Psoas muscle (tissue), 7 donors: ENCODE measurements at regions not wholly inside any gene's neighbourhood (a gene's known extent, or its start where the extent isn't known, plus 50 kb on each side); places are given as distances from the start of the nearest gene placed in this dataset.

Experiments
- ATAC-seq, 4 donors: fragments of 200-7000 bp; cut with Tn5 transposase; one replicate each; pipeline ENCODE4 v1.9.1; 2020; ENCODE audit warnings: moderate library complexity in 3 of 4, mild to moderate bottlenecking in 2 of 4
- DNase-seq, 2 donors: peaks; one replicate each; pipeline ENCODE4 v3.0.0-alpha.2; 2020
- H3K27ac ChIP-seq: fragments of 200-600 bp; one replicate; pipeline ENCODE4 v1.8.0; 2022
- H3K27me3 ChIP-seq, 3 donors: fragments of 200-600 bp in 1 of 3; one replicate each; pipeline versions ENCODE4 v1.6.1 to v1.8.0; 2013 to 2022; ENCODE audit warnings: low read length in 2 of 3, mild to moderate bottlenecking in 2 of 3, moderate library complexity in 1 of 3; ENCODE audit not compliant: insufficient read depth in 3 of 3
- H3K36me3 ChIP-seq, 2 donors: fragments of 200-600 bp in 1 of 2; one replicate each; pipeline versions ENCODE4 v1.6.1 to v1.8.0; 2013 to 2022; ENCODE audit warnings: low read depth in 1 of 2, mild to moderate bottlenecking in 1 of 2, moderate library complexity in 1 of 2; ENCODE audit not compliant: insufficient read depth in 1 of 2
- H3K4me1 ChIP-seq: fragments of 200-600 bp; one replicate; pipeline ENCODE4 v1.8.0; 2022
- H3K4me3 ChIP-seq: fragments of 200-600 bp; one replicate; pipeline ENCODE4 v1.8.0; 2022; ENCODE audit warnings: mild to moderate bottlenecking
- H3K9me3 ChIP-seq: fragments of 200-600 bp; one replicate; pipeline ENCODE4 v1.8.0; 2022
- WGBS, 3 donors: extraction: QIAGEN DNeasy Blood & Tissue Kit; methylation state at CpG; one replicate each; pipeline versions ENCODE4 v1.1.6 to v1.1.7; 2013; 5-methylcytosine and 5-hydroxymethylcytosine counted together
- intact Hi-C, 2 donors: fragments of 100-400 bp; cut with DNase I; formaldehyde crosslinking; loops; one replicate each; pipeline versions ENCODE4 v1.11.0 to v1.14.2; 2022
- TF ChIP-seq, protein P1 (sequence below): fragments of 200-600 bp; IDR thresholded peaks from one replicate; pipeline ENCODE4 v1.8.0; 2022; ENCODE audit warnings: antibody characterized with exemption
- donor health status: healthy with polysubstance abuse.
- donor health status: DM: no; HTN: no; CAD: no; lungs with moderate emphysema.
- donor health status: Bipolar disorder and iron deficiency.
- donor health status: healthy.
- donor health status: DM: yes; HTN: yes; CAD: no.
- donor health status: DM: no; HTN: no; CAD: no.
- donor health status: DM: yes; HTN: yes; CAD: no.

DNA sequence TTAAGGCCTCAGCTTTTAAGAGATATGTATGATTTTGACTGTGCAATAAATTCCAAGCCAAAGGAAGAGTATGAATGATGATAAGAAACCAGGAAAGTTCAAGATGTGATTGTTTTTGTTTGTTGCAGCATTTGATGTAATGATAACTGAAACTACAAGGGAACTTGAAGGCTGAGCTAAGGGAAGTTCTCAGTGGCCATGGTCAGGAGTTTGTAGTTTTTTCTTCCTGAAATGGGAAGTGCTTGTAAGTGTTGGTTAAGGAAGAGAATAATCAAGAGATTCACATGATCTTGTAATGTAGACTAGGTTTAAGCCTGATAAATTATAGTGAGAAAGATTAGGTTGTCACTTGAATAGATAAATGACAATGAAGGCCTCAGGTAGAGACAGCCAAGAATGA, 53.4 kb downstream of the PTCHD4 start:
- no peak overlapping the region for H3K27ac ChIP-seq
- H3K27me3 ChIP-seq = no peaks in the 10 kb centered on the region
- no peaks in the 10 kb centered on the region for H3K4me1 ChIP-seq
- H3K36me3 ChIP-seq = no peaks in the 10 kb centered on the region
- ATAC-seq = no peak
- H3K9me3 ChIP-seq = no peaks in the 10 kb centered on the region
- no peak for DNase-seq
- TF ChIP-seq, protein P1, sequence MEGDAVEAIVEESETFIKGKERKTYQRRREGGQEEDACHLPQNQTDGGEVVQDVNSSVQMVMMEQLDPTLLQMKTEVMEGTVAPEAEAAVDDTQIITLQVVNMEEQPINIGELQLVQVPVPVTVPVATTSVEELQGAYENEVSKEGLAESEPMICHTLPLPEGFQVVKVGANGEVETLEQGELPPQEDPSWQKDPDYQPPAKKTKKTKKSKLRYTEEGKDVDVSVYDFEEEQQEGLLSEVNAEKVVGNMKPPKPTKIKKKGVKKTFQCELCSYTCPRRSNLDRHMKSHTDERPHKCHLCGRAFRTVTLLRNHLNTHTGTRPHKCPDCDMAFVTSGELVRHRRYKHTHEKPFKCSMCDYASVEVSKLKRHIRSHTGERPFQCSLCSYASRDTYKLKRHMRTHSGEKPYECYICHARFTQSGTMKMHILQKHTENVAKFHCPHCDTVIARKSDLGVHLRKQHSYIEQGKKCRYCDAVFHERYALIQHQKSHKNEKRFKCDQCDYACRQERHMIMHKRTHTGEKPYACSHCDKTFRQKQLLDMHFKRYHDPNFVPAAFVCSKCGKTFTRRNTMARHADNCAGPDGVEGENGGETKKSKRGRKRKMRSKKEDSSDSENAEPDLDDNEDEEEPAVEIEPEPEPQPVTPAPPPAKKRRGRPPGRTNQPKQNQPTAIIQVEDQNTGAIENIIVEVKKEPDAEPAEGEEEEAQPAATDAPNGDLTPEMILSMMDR = no peak
- intact Hi-C loops = no loop called here
- H3K4me3 ChIP-seq = no peak overlapping the region

DNA sequence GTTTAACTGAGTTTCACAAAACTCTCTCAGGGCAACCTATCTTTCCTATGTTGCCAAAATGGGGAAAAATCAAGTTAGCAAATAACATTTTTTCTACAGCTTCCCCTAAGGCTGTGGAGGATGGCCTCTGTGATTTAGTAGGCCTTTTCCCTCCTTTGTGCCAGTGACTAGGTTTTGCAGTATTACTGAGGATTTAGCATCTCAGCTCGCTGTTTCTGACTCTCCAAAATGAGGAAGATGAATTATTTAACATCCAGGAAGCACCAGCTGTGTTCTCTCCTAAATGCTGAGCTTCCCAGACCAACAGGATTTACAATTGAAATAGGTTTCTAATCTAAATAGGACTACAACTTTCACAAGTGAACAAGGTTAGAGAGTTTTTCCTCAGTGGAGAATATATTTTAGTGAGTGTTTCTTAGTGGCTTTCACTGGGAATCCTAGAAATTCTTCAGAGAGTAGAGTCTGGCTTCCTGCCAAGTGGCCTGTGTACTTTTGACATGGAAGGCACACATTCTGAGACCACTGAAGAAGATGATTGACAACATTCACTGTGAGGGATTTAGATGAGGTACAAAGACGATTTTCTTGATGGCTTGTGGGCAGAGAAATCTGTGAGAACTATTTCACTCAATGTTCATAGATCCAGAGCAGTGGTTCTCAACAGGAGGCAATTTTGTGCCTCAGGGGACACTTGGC, 62.4 kb downstream of the PTCHD4 start:
- Histone ChIP-seq H3K36me3 (no peaks in the 10 kb centered on the region), H3K4me1 (no peaks in the 10 kb centered on the region), H3K4me3 (no peak overlapping the region), H3K9me3 (no peaks in the 10 kb centered on the region), H3K27ac (no peak overlapping the region), H3K27me3 (no peaks in the 10 kb centered on the region)
- 14 to 26% (median 21%) methylated on average over 2 of the region's 2 CpGs for WGBS, 3 donors
- TF ChIP-seq, protein P1 = no peak
- intact Hi-C loops = no loop called here
- no peak for DNase-seq
- ATAC-seq = no peak

DNA sequence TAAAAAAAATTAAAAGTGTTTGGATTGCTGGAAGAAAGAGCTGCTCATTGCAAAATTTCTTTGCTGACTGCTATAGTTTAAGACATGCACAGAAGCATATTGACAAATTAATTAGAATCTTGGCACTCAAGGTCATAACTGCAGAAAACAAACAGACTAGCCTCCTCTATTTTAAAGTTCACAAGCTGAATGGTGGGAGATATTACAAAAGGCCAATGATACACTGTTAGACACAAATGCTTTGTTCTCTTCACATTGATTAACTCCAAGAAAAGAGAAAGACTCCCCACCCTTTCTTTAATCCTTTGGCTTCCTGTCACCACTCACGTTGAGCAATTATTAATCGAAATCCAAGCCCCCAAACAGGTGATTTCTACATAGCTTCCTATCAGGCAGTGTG, 69.1 kb downstream of the PTCHD4 start:
- TF ChIP-seq, protein P1 = no peak
- no peak overlapping the region for H3K4me3 ChIP-seq
- H3K36me3 ChIP-seq = no peaks in the 10 kb centered on the region
- no peaks in the 10 kb centered on the region for H3K4me1 ChIP-seq
- DNase-seq (no peak), ATAC-seq (no peak)
- no peaks in the 10 kb centered on the region for H3K27me3 ChIP-seq
- intact Hi-C loops = no loop called here
- WGBS, 3 donors = 30 to 45% (median 43%) methylated on average over 2 of the region's 2 CpGs
- no peaks in the 10 kb centered on the region for H3K9me3 ChIP-seq
- no peak overlapping the region for H3K27ac ChIP-seq

DNA sequence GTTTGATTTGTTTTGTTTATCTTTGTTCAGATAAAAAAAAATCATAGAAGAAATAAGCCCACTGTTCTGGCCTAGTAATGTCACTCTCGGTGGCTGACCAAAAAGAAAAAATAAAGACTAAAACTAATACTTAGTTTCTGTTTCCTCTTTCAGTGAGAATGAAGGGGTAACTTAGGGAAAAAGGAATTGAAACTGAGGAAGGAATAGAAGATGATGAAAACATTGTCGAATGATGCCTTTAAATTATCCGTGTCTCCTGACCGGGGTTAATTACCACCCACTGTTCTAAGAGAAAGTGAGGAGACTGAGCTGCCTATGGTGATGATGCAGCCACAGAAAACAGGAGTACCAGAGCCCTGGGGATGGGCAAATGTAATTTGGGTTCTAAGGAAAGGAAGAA, 73.1 kb downstream of the PTCHD4 start:
- ATAC-seq (no peak), DNase-seq (no peak)
- Histone ChIP-seq H3K27me3 (no peaks in the 10 kb centered on the region), H3K27ac (no peak overlapping the region), H3K4me3 (no peak overlapping the region), H3K36me3 (no peaks in the 10 kb centered on the region), H3K9me3 (no peaks in the 10 kb centered on the region), H3K4me1 (no peaks in the 10 kb centered on the region)
- WGBS, 3 donors = 58 to 72% (median 59%) methylated on average over 4 of the region's 4 CpGs
- TF ChIP-seq, protein P1 = no peak
- intact Hi-C loops = no loop called here

DNA sequence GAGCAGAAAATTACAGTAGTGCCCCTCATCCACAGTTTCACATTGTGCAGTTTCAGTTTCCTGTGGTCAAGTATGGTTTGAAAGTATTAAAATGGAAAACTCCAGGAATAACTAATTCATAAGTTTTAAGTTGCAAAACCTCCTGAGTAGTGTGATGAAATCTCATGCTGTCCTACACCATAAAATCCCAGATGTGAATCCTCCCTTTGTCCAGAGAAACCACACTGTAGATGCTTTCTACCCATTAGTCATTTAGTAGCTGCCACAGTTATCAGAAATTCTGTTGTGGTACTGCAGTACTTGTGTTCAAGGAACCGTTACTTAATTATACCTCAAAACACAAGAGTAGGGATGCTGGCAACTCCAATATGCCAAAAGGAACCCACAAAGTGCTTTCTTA, 74.7 kb downstream of the PTCHD4 start:
- WGBS, 3 donors = 83 to 87% (median 84%) methylated on average over 1 of the region's 1 CpG

More for the DNA sequence above, 74.7 kb downstream of the PTCHD4 start:
- intact Hi-C loops = no loop called here
- Histone ChIP-seq H3K4me3 (no peak overlapping the region), H3K27me3 (no peaks in the 10 kb centered on the region), H3K36me3 (no peaks in the 10 kb centered on the region), H3K4me1 (no peaks in the 10 kb centered on the region), H3K9me3 (no peaks in the 10 kb centered on the region), H3K27ac (no peak overlapping the region)
- ATAC-seq (no peak), DNase-seq (no peak)
- TF ChIP-seq, protein P1 = no peak
